COLO829 (cell line): ENCODE measurements at regions not wholly inside any gene's neighbourhood (a gene's known extent, or its start where the extent isn't known, plus 50 kb on each side); places are given as distances from the start of the nearest gene placed in this dataset.

Experiments
- DNase-seq: peaks from one replicate; pipeline ENCODE4 v3.0.0; 2012; ENCODE audit warnings: low spot score

DNA sequence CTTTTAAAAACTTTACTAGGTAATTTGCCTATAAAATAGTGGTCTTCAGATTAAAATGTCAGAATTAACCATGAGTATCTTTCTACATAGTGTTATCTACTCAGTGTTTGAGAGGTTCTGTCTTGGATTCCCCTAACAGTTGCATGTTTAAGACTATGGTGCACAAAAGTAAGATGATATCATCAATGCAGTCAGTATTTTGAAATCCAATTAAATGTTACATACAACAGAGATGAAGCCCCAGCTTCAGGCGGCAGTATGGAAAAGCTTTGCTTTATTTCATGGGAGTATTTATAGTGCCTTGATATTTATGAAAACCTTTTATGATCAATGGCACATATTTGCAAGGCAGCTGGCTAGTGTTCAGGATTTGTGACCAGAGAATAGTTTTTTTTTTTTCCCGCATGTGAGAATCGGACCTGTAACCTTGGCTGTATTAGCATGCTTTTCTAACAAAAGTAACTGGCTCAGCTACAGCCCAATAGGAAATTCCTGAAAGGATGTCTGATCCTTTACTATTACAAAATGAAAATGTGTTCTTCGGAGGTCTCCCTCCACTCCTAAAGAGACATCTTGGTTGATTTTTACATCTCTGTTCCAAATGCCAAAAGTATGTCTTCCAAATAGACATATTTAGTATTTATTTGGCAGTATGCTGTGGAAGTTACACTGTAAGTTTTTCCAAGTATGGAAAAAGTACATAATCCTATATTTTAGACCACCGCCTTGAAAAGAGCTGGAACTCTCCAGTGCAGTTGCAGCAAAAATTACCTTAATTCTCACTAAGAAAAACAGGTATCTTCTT lies 319.3 kb upstream of the UBE2E3 start:
- DNase-seq: no peak

DNA sequence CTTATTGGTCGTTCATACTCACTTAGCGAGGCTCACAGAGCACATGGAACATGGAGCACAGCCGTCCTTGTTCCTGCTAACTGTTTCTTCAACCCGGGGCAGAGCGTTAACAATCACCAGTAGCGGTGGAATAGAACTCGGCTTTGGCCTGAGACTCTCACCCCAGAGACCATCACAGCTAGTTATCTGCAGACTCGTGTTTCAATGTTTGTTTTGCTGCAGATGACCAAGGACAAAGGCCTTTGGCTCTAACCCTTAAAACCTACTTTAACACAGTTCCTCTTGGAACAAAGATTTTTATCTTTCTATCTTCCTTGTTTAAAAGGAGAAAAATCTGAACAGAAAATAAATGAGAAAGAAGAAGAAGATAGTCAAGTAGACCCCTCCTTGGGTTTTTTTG lies 320.2 kb upstream of the UBE2E3 start:
- DNase-seq: no peak

DNA sequence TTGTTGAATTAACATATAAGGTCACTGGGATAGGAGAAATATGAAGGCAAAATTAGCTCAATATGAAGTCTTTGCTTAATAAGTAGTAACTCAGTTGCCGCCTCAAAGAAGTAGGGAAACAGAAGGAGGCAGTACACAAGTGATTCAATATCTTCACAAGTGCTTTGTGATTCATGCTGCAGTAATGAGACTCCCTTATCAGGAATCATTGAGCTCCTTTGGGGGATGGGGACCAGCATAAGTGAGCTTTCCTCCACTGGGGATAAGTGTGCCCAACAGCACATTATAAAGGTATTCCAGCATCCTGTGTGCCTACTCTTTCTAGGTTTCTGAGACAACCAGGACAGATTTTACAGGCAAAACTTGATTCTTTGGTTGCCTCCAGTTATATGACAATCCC lies 323.4 kb upstream of the UBE2E3 start:
- no peak for DNase-seq

DNA sequence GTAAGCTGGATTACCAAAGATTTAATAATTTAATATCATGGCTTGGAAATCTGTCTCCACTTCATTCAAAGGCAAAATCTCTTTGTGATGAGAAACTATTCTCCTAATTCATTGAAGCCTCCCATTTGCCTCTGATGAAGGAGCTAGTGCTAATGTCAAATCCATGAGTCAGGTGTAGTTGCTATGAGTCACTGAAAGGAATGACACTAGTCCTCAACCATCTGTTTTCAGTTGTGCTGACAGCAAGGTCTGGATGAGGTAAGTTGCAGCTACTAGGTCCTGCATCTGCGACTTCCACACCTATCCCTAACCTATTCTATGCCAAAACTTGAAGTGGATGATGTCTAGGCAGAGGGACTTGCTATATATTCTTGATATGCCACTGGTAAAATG lies 324.0 kb upstream of the UBE2E3 start:
- DNase-seq: no peak

DNA sequence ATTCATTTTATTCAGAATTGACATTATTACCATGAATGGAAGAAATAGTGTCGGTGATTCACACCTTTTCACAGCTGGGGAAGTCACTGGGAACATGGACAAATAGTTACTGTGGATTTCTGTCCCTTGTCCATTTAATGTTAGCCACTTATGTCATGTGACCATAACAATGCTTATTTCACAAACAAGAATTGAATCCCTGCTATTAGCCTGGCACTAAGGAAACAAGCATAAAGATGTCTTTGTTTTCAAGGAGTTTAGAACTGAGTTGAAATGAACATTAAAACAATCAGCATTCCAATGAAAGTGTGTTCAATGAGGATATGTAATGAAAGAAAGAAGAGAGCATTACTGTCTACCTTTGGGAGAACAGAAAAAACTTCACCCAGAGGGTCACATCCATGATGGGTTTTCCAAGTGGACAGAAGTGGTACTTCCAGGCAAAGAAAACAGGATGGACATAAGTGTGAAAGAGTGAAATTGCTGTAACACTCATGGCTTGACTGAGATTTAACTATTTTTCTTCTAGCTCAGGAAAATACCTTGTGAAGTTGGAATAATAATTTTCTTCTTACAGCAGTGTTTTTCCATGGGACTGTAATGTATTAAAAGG lies 324.5 kb upstream of the UBE2E3 start:
- no peak for DNase-seq

DNA sequence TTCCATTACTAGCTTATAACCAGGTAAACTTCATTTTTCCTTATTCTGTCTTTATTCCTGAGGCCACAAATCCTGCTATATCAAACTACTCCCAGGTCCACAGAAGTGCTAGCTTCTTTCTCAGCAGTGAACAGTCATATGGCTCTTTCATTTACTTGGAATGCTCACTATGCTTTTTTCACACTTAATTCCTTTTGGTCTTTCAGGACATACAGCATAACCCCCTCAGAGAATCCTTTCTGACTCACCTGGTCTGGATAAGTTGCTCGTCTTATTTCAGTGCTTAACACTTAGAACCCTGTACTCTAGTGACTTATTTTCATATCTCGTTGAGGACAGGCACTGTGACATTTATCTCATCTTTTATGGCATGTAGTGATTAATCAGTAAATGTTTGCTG lies 325.0 kb upstream of the UBE2E3 start:
- no peak for DNase-seq

- no peak for DNase-seq
These were observed 326.9 kb upstream of the UBE2E3 start for GRCh38 chr2:180653481-180653880.

- DNase-seq: no peak
These were observed 327.6 kb upstream of the UBE2E3 start for GRCh38 chr2:180652794-180653193.

DNA sequence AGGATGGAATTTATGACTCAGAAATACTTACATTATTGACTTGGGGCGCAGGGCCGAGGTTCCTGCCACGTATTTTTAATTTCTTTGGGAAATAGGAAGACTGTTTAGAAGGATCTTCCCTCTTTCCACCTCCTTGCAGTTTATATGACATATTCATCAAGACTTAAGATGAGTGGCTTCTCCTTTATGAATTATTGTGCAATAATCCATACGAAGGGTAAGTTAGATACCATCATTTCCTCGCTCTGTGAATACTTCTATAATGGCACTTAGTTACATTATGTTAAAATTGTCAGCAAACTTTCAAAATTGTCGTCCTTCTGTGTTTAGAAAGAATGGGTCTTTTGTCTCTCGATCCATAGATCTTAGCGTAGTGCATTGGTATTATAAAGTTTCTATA lies 328.8 kb upstream of the UBE2E3 start:
- DNase-seq: no peak

- DNase-seq: no peak
These were observed 332.8 kb upstream of the UBE2E3 start for GRCh38 chr2:180647621-180648020.

DNA sequence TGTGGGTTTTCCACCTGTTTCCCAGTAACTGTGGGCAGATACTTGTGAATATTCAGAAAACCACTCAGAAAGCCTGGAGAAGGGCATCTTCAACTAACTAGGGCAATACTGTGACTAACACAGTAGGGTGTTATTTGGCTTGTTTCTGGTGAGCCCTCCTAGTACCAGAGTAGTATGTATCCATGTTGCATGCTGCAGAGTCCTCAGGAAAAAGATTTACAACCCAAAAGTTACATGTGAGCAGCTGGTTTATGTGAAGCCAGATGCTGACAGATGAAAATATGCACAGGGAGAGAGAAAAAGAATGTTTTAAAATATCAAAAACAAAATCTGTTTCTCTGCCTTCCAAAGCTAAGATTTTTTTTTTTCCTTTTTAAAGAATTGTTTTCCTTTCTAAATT lies 333.2 kb upstream of the UBE2E3 start:
- DNase-seq: no peak

DNA sequence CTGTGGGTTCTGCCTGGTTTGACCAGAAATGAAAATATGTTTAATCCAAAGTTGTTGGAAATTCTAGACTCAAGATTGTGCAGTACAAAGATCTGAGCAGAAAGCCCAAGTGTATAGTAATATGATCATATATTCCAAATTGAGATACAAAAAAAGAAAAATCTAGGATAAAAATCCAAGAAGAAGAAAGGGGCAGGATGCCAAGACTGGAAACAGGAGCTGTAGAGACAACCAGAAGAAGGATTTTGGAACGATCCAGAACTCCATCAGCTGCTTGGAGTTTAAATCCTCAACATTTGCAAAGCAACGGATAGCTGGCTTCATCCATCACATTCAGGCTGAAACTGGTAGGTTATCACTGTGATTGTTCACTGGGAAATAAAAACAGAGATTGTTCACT lies 333.6 kb upstream of the UBE2E3 start:
- DNase-seq: no peak

DNA sequence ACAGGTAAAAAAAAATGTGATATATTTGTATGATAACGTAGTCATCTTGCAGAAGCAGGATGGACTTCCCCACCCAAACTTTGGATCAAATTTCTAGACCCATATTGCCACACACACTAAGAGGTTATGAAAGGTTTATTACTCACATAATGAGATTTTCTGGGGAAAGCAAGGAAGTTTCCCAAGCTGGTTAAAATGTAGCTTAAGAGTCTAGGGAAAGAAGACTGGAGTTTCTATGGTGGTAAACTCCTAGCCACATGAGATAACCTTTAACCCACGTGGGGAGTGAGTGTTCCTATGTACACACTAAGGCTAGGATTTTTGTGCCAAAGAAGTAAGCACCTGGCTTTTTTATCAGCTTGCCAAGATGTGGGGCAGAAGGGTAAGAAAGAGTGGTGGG lies 335.7 kb upstream of the UBE2E3 start:
- DNase-seq: no peak

GRCh38 chr2:180630756-180631155 lies 349.6 kb upstream of the UBE2E3 start:
- no peak for DNase-seq

GRCh38 chr2:180625006-180625844 lies 355.2 kb upstream of the UBE2E3 start:
- no peak for DNase-seq

GRCh38 chr2:180621941-180622918 lies 358.2 kb upstream of the UBE2E3 start:
- no peak for DNase-seq

- no peak for DNase-seq
These were observed 359.0 kb upstream of the UBE2E3 start for GRCh38 chr2:180621366-180621765.

DNA sequence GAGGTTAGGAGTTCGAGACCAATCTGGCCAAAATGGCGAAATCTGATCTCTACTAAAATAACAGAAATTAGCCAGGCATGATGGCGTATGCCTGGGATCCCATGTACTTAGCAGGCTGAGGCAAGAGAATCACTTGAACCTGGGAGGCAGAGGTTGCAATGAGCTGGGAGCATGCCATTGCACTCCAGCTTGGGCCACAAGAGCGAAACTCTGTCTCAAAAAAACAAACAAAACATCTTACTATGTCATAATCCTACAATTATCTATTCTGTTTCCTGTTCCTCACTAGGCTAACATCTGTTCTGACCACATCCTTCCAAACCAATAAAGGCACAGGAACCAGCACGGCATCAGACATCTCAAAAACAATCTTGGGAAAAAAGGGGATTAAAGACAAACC lies 361.8 kb upstream of the UBE2E3 start:
- DNase-seq: no peak

- DNase-seq: no peak
These were observed 365.6 kb upstream of the UBE2E3 start for GRCh38 chr2:180614776-180615175.

DNA sequence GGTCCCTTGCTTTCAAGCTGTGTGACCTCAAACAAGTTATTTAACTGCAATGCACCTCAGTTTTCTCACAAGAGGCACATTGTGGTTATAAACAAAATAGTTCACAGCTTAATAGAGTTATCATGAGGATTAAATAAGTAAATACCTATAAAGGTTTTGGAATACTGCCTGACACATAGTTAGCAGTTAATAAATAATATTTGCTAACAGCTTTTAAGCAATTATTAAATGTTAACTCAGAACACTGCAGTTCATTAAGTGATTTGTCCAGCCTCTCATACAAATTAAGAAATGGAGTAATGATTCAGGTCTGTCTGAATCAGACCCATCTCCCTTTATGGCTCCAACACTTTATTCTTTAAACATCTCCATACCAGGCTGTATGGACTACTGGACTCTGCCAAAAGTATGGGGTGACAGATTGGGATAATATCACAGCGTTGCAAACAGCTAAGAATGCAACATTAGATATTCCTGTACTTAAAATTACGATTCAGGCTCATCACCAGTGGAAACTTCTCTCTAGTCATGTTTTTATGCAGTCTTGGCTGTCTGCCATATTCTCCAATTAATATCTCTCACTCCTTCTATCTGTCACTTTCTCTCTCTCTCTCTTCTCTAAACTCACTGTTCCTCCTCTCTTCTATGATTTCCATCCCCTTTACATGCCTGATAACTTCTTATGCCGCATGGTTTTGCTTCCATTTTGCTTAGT lies 370.6 kb upstream of the UBE2E3 start:
- no peak for DNase-seq

- no peak for DNase-seq
These were observed 372.8 kb upstream of the UBE2E3 start for GRCh38 chr2:180607514-180608049.
